ENCODE measurements at regions not wholly inside any gene's neighbourhood (a gene's known extent, or its start where the extent isn't known, plus 50 kb on each side); places are given as distances from the start of the nearest gene placed in this dataset.
"Not testable (repeated sequence)": the region's sequence is repeated elsewhere in the genome, so short reads cannot be mapped to it uniquely, and the experiment has no call there.

- Histone ChIP-seq H3K27ac (ENCODE audit: low read depth, low read length) (no peak overlapping the region), H3K4me3 (ENCODE audit: low read depth, low read length) (no peak overlapping the region), H3K27me3 (ENCODE audit: control insufficient read depth, insufficient read depth, low read length) (peaks cover 6% of the 10 kb centered on the region), H3K9me3 (ENCODE audit: control insufficient read depth, insufficient read depth, low read length) (no peaks in the 10 kb centered on the region)
- TF ChIP-seq CTCF (IDR thresholded peaks at IDR 0.05; ENCODE audit: low read depth, low read length) = no peak
- ChIA-PET POLR2A (no interaction called here), CTCF (interaction anchor here (1.6 kb wide), 1 partner anchor 132 kb away, joined by 4 read pairs; no protein-coding TSS in a partner anchor)
- DNase-seq (ENCODE audit: low read depth, low spot score) = no peak
Observed at GRCh38 chr1:65077369-65077768, 70.6 kb upstream of the AK4 start.

GRCh38 chr1:65079941-65080340, 68.1 kb upstream of the AK4 start:
- no peaks in the 10 kb centered on the region for H3K9me3 ChIP-seq (ENCODE audit: control insufficient read depth, insufficient read depth, low read length)
- DNase-seq (ENCODE audit: low read depth, low spot score) = no peak
- POLR2A ChIA-PET = no interaction called here
- H3K27me3 ChIP-seq (ENCODE audit: control insufficient read depth, insufficient read depth, low read length) = no peaks in the 10 kb centered on the region
- H3K27ac ChIP-seq (ENCODE audit: low read depth, low read length) = no peak overlapping the region
- no peak for TF ChIP-seq CTCF (IDR thresholded peaks at IDR 0.05; ENCODE audit: low read depth, low read length)
- H3K4me3 ChIP-seq (ENCODE audit: low read depth, low read length) = no peak overlapping the region
- CTCF ChIA-PET = no interaction called here

GRCh38 chr1:65082346-65083040, 65.5 kb upstream of the AK4 start:
- no peak overlapping the region for H3K27ac ChIP-seq (ENCODE audit: low read depth, low read length)

GRCh38 chr1:65083263-65083896, 64.6 kb upstream of the AK4 start:
- H3K9me3 ChIP-seq (ENCODE audit: control insufficient read depth, insufficient read depth, low read length) = no peaks in the 10 kb centered on the region
- TF ChIP-seq CTCF (IDR thresholded peaks at IDR 0.05; ENCODE audit: low read depth, low read length) = no peak
- POLR2A ChIA-PET = no interaction called here
- no peak for DNase-seq (ENCODE audit: low read depth, low spot score)
- no peaks in the 10 kb centered on the region for H3K27me3 ChIP-seq (ENCODE audit: control insufficient read depth, insufficient read depth, low read length)
- CTCF ChIA-PET = no interaction called here
- H3K4me3 ChIP-seq (ENCODE audit: low read depth, low read length) = no peak overlapping the region
- no peak overlapping the region for H3K27ac ChIP-seq (ENCODE audit: low read depth, low read length)

More at GRCh38 chr1:65082346-65083040, 65.5 kb upstream of the AK4 start:
- no peak for TF ChIP-seq CTCF (IDR thresholded peaks at IDR 0.05; ENCODE audit: low read depth, low read length)
- Histone ChIP-seq H3K4me3 (ENCODE audit: low read depth, low read length) (no peak overlapping the region), H3K27me3 (ENCODE audit: control insufficient read depth, insufficient read depth, low read length) (no peaks in the 10 kb centered on the region), H3K9me3 (ENCODE audit: control insufficient read depth, insufficient read depth, low read length) (no peaks in the 10 kb centered on the region)
- no peak for DNase-seq (ENCODE audit: low read depth, low spot score)
- POLR2A ChIA-PET = no interaction called here
- CTCF ChIA-PET = no interaction called here

- CTCF ChIA-PET = no interaction called here
- Histone ChIP-seq H3K27ac (ENCODE audit: low read depth, low read length) (no peak overlapping the region), H3K27me3 (ENCODE audit: control insufficient read depth, insufficient read depth, low read length) (no peaks in the 10 kb centered on the region), H3K9me3 (ENCODE audit: control insufficient read depth, insufficient read depth, low read length) (no peaks in the 10 kb centered on the region), H3K4me3 (ENCODE audit: low read depth, low read length) (no peak overlapping the region)
- DNase-seq (ENCODE audit: low read depth, low spot score) = no peak
- TF ChIP-seq CTCF (IDR thresholded peaks at IDR 0.05; ENCODE audit: low read depth, low read length) = no peak
- POLR2A ChIA-PET = no interaction called here
Observed at GRCh38 chr1:65084066-65084465, 63.9 kb upstream of the AK4 start.

GRCh38 chr1:65087519-65087918, 60.5 kb upstream of the AK4 start:
- H3K27me3 ChIP-seq (ENCODE audit: control insufficient read depth, insufficient read depth, low read length); H3K9me3 ChIP-seq (ENCODE audit: control insufficient read depth, insufficient read depth, low read length); H3K4me3 ChIP-seq (ENCODE audit: low read depth, low read length); DNase-seq (ENCODE audit: low read depth, low spot score); POLR2A ChIA-PET; H3K27ac ChIP-seq (ENCODE audit: low read depth, low read length): not testable (repeated sequence)
- CTCF ChIA-PET = interaction anchor here (1.7 kb wide), 1 partner anchor 12 kb away, joined by 6 read pairs; no protein-coding TSS in a partner anchor
